ENCODE measurements at regions not wholly inside any gene's neighbourhood (a gene's known extent, or its start where the extent isn't known, plus 50 kb on each side); places are given as distances from the start of the nearest gene placed in this dataset.

DNA sequence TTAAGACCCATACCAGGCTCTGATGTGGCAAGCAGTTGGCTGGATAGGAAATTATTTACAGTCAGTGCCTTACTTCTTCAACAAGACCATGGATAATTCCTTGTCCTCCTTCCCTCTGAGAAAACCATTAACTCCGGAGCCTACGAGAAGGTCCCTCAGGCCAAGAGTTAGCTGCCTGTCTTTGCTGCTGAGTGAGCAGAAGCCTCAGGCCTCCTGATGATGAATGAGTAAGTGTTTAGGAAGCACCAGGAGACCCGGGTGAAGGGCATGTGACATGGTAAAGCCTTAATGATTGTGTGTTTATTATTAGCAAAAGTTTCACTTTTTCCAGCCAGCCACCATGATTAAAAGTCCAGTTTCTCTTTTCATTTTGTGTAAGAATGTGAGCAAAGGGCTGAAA is 174.9 kb upstream of the TOPAZ1 start:
- TF ChIP-seq POLR2A (IDR thresholded peaks at IDR 0.05; ENCODE audit: low read length), result no peak
- TF ChIP-seq GATA1 (IDR thresholded peaks at IDR 0.05; ENCODE audit: low read depth, low read length), result no peak
